DND-41 (cell line): ENCODE measurements at regions not wholly inside any gene's neighbourhood (a gene's known extent, or its start where the extent isn't known, plus 50 kb on each side); places are given as distances from the start of the nearest gene placed in this dataset.

Experiments
- ATAC-seq: fragments of 200-7000 bp; cut with Tn5 transposase; 3 replicates; pipeline ENCODE4 v1.9.1; 2021; ENCODE audit warnings: low read depth; ENCODE audit not compliant: insufficient read depth
- DNase-seq: peaks from one replicate; pipeline ENCODE4 v3.0.0-alpha.2; 2020
- H2AFZ ChIP-seq: 2 replicates; pipeline ENCODE4 v1.6.0; 2012; ENCODE audit warnings: low read depth, low read length
- H3K27ac ChIP-seq: 2 replicates; pipeline ENCODE4 v1.5.1; 2012; ENCODE audit warnings: low read length, inconsistent platforms
- H3K27me3 ChIP-seq: fragments of 200-600 bp; sonication (generic); 2 replicates; pipeline ENCODE4 v1.6.0; 2012; ENCODE audit warnings: low read length, mild to moderate bottlenecking, inconsistent platforms; ENCODE audit not compliant: insufficient read depth, poor library complexity
- H3K36me3 ChIP-seq: 2 replicates; pipeline ENCODE4 v1.5.1; 2012; ENCODE audit warnings: low read length, inconsistent platforms; ENCODE audit not compliant: insufficient read depth
- H3K4me1 ChIP-seq: 2 replicates; pipeline ENCODE4 v1.5.1; 2012; ENCODE audit warnings: mild to moderate bottlenecking, low read length; ENCODE audit not compliant: insufficient read depth
- H3K4me2 ChIP-seq: 2 replicates; pipeline ENCODE4 v1.6.0; 2012; ENCODE audit warnings: mild to moderate bottlenecking, moderate library complexity, low read length, inconsistent platforms; ENCODE audit not compliant: insufficient read depth
- H3K4me3 ChIP-seq, 2 experiments: fragments of 200-600 bp in 1 of 2; shearing (Covaris generic) in 1 of 2; 2 replicates each; pipeline ENCODE4 v1.5.1; 2012 to 2016; ENCODE audit warnings: inconsistent platforms in 2 of 2, low read length in 2 of 2, mild to moderate bottlenecking in 2 of 2, low read depth in 1 of 2, moderate library complexity in 1 of 2
- H3K79me2 ChIP-seq: 2 replicates; pipeline ENCODE4 v1.6.0; 2012; ENCODE audit warnings: low read length, inconsistent platforms; ENCODE audit not compliant: insufficient read depth
- H3K9ac ChIP-seq: 2 replicates; pipeline ENCODE4 v1.6.0; 2012; ENCODE audit warnings: low read depth, mild to moderate bottlenecking, inconsistent platforms, low read length, moderate library complexity
- H3K9me3 ChIP-seq: 2 replicates; pipeline ENCODE4 v1.5.1; 2012; ENCODE audit warnings: low read length, moderate library complexity, mild to moderate bottlenecking, inconsistent platforms; ENCODE audit not compliant: insufficient read depth, severe bottlenecking
- H4K20me1 ChIP-seq: 2 replicates; pipeline ENCODE4 v1.6.0; 2012; ENCODE audit warnings: low read length; ENCODE audit not compliant: insufficient read depth
- CTCF ChIP-seq: IDR thresholded peaks from 2 replicates; pipeline ENCODE4 v1.5.1; 2012; ENCODE audit warnings: borderline replicate concordance, low read length, moderate library complexity, mild to moderate bottlenecking; ENCODE audit not compliant: poor library complexity, severe bottlenecking; ENCODE audit errors: extremely low read depth
- EZH2 ChIP-seq: IDR thresholded peaks from 3 replicates; pipeline ENCODE4 v1.6.1; 2012; ENCODE audit warnings: borderline replicate concordance, low read depth, mild to moderate bottlenecking, moderate library complexity, low read length, inconsistent platforms; ENCODE audit not compliant: severe bottlenecking

- Histone ChIP-seq H3K79me2 (no peaks in the 10 kb centered on the region), H3K27me3 (no peaks in the 10 kb centered on the region), H3K36me3 (no peaks in the 10 kb centered on the region), H3K9ac (no peak overlapping the region), H3K27ac (no peak overlapping the region), H3K4me1 (no peaks in the 10 kb centered on the region), H4K20me1 (no peaks in the 10 kb centered on the region), H3K9me3 (no peaks in the 10 kb centered on the region), H3K4me2 (no peak overlapping the region), H3K4me3 (no peak overlapping the region), H2AFZ (no peak overlapping the region)
- TF ChIP-seq EZH2 (no peak), CTCF (no peak)
- DNase-seq (no peak), ATAC-seq (no peak)
Observed at GRCh38 chr21:36549470-36549869, 69.5 kb upstream of the CLDN14 start.

- H3K4me3 ChIP-seq, result no peak overlapping the region
- H3K79me2 ChIP-seq, result no peaks in the 10 kb centered on the region
- H3K4me1 ChIP-seq, result no peaks in the 10 kb centered on the region
- H3K9me3 ChIP-seq, result no peaks in the 10 kb centered on the region
- H2AFZ ChIP-seq, result no peak overlapping the region
- H3K27me3 ChIP-seq, result no peaks in the 10 kb centered on the region
- H4K20me1 ChIP-seq, result no peaks in the 10 kb centered on the region
- ATAC-seq (no peak), DNase-seq (no peak)
- H3K27ac ChIP-seq, result no peak overlapping the region
- TF ChIP-seq EZH2 (no peak), CTCF (no peak)
- no peaks in the 10 kb centered on the region for H3K36me3 ChIP-seq
- no peak overlapping the region for H3K9ac ChIP-seq
- H3K4me2 ChIP-seq, result no peak overlapping the region
Observed at GRCh38 chr21:36550761-36551160, 70.8 kb upstream of the CLDN14 start.

- Histone ChIP-seq H3K79me2 (no peaks in the 10 kb centered on the region), H3K27me3 (no peaks in the 10 kb centered on the region), H3K9ac (no peak overlapping the region), H3K4me1 (no peaks in the 10 kb centered on the region), H3K9me3 (no peaks in the 10 kb centered on the region), H3K36me3 (no peaks in the 10 kb centered on the region), H2AFZ (no peak overlapping the region), H4K20me1 (no peaks in the 10 kb centered on the region), H3K27ac (no peak overlapping the region), H3K4me3 (no peak overlapping the region), H3K4me2 (no peak overlapping the region)
- no peak for TF ChIP-seq CTCF
- TF ChIP-seq EZH2, result no peak
- DNase-seq (no peak), ATAC-seq (no peak)
Observed at GRCh38 chr21:36551321-36551720, 71.4 kb upstream of the CLDN14 start.

GRCh38 chr21:36551731-36552433, 72.0 kb upstream of the CLDN14 start:
- Histone ChIP-seq H3K9ac (no peak overlapping the region), H3K27me3 (no peaks in the 10 kb centered on the region), H3K36me3 (no peaks in the 10 kb centered on the region), H3K4me3 (no peak overlapping the region), H3K27ac (no peak overlapping the region), H3K4me1 (no peaks in the 10 kb centered on the region), H3K79me2 (no peaks in the 10 kb centered on the region), H2AFZ (no peak overlapping the region), H3K9me3 (no peaks in the 10 kb centered on the region), H3K4me2 (no peak overlapping the region), H4K20me1 (no peaks in the 10 kb centered on the region)
- no peak for ATAC-seq
- no peak for DNase-seq
- TF ChIP-seq EZH2 (no peak), CTCF (no peak)
